OCI-LY7 (cell line): ENCODE measurements at regions not wholly inside any gene's neighbourhood (a gene's known extent, or its start where the extent isn't known, plus 50 kb on each side); places are given as distances from the start of the nearest gene placed in this dataset.

Experiments used
- BruUV-seq: library from RNA; stranded (reverse); fragments of 400-500 nt; replicated peaks from 2 replicates; lab custom pipeline; 2021; lab: Mats Ljungman, UMichigan
- CTCF ChIA-PET: fragments of 300-600 bp; sonication (Branson Sonifier 250); formaldehyde crosslinking; loops from one replicate; lab custom pipeline; 2022; ENCODE audit warnings: antibody characterized with exemption; ENCODE audit not compliant: unreplicated experiment; lab: Charles Lee
- POLR2A ChIA-PET: fragments of 300-600 bp; sonication (Branson Sonifier 250); formaldehyde crosslinking; loops from one replicate; lab custom pipeline; 2022; ENCODE audit warnings: antibody characterized with exemption; lab: Charles Lee
- DNase-seq: peaks from one replicate; pipeline ENCODE4 v3.0.0-alpha.2; 2015; ENCODE audit warnings: low spot score
- H2AFZ ChIP-seq: fragments of 200-600 bp; sonication (generic), shearing (Covaris generic); 2 replicates; pipeline ENCODE4 v1.6.1; 2014; ENCODE audit warnings: mild to moderate bottlenecking, antibody characterized with exemption, low read length, moderate library complexity
- H3K27ac ChIP-seq: fragments of 200-600 bp; sonication (generic); 2 replicates; pipeline ENCODE4 v1.5.1; 2014; ENCODE audit warnings: mixed run types, low read depth, mild to moderate bottlenecking, moderate library complexity, low read length, inconsistent platforms; ENCODE audit not compliant: poor library complexity, severe bottlenecking
- H3K36me3 ChIP-seq: fragments of 200-600 bp; sonication (generic); 2 replicates; pipeline ENCODE4 v1.6.1; 2014; ENCODE audit warnings: mild to moderate bottlenecking, antibody characterized with exemption, low read length, moderate library complexity, mixed read lengths; ENCODE audit not compliant: insufficient read depth
- H3K4me1 ChIP-seq: fragments of 200-600 bp; sonication (generic); 2 replicates; pipeline ENCODE4 v1.5.1; 2014; ENCODE audit warnings: mild to moderate bottlenecking, low read length; ENCODE audit not compliant: insufficient read depth, poor library complexity, severe bottlenecking
- H3K4me2 ChIP-seq: fragments of 200-600 bp; sonication (generic); 2 replicates; pipeline ENCODE4 v1.6.1; 2014; ENCODE audit warnings: mild to moderate bottlenecking, low read length
- H3K4me3 ChIP-seq: fragments of 200-600 bp; sonication (generic); 2 replicates; pipeline ENCODE4 v1.5.1; 2014; ENCODE audit warnings: mild to moderate bottlenecking, low read depth, low read length; ENCODE audit not compliant: poor library complexity, severe bottlenecking
- H3K79me2 ChIP-seq: fragments of 200-600 bp; sonication (generic); 2 replicates; pipeline ENCODE4 v1.6.1; 2016; ENCODE audit warnings: low read depth, mild to moderate bottlenecking, low read length, moderate library complexity, mixed read lengths; ENCODE audit not compliant: insufficient read depth
- H3K9me2 ChIP-seq: fragments of 200-600 bp; sonication (generic); 2 replicates; pipeline ENCODE4 v1.6.1; 2016; ENCODE audit warnings: mild to moderate bottlenecking, low read length, mixed read lengths; ENCODE audit not compliant: insufficient read depth
- H3K9me3 ChIP-seq: fragments of 200-600 bp; sonication (generic); 2 replicates; pipeline ENCODE4 v1.6.1; 2014; ENCODE audit warnings: mild to moderate bottlenecking, mixed run types, low read length, mixed read lengths
- H4K20me1 ChIP-seq: fragments of 200-600 bp; sonication (generic); 2 replicates; pipeline ENCODE4 v1.6.1; 2014; ENCODE audit warnings: mild to moderate bottlenecking, antibody characterized with exemption, low read length, moderate library complexity, mixed read lengths; ENCODE audit not compliant: insufficient read depth
- EZH2phosphoT487 ChIP-seq: fragments of 200-600 bp; sonication (generic); IDR thresholded peaks from 2 replicates; pipeline ENCODE4 v1.6.1; 2018; ENCODE audit warnings: low read depth, borderline replicate concordance, mild to moderate bottlenecking, mixed run types, antibody characterized with exemption, low read length, moderate library complexity, mixed read lengths
- intact Hi-C: fragments of 100-400 bp; cut with micrococcal nuclease; formaldehyde crosslinking; loops from one replicate; pipeline ENCODE4 v1.10.0; 2022; ENCODE audit not compliant: unreplicated experiment
- TF ChIP-seq, protein P1 (sequence below): fragments of 200-600 bp; sonication (generic); conservative IDR thresholded peaks from 2 replicates; pipeline ENCODE4 v1.5.1; 2014; ENCODE audit warnings: mild to moderate bottlenecking, antibody characterized with exemption, low read length, moderate library complexity, mixed read lengths

DNA sequence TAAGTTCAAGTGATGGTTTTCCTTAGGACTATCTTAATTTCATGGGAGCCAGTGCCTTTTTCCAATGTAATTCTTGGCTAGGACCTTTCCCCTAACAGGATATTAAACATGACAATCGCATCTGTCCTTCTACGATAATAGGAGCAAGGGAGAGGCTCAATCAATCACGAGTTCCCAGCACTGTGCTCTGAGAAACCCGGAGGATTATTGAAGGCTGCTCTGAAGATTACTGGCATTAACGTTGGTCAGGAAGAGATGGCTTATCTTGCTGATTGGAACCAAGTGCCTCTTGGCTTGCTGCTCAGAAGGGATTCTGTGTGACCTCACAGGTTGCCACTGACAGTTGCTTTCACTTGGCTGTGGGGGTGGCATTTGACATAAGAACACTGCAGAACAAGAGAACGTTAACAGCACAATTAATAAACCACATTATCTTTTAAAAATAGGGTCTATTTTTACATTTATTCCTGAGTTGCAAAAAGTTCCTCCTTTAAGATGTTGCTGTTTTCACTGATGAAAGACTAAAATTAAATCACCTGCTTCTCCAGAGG is 252.1 kb upstream of the TAC1 start:
- Histone ChIP-seq H3K9me3 (no peaks in the 10 kb centered on the region), H3K36me3 (no peaks in the 10 kb centered on the region), H3K4me2 (no peak overlapping the region), H2AFZ (no peak overlapping the region), H3K4me3 (no peak overlapping the region), H3K27ac (no peak overlapping the region), H3K79me2 (no peaks in the 10 kb centered on the region), H3K4me1 (no peaks in the 10 kb centered on the region), H3K9me2 (no peaks in the 10 kb centered on the region), H4K20me1 (no peaks in the 10 kb centered on the region)
- POLR2A ChIA-PET, result no interaction called here
- no peak for TF ChIP-seq EZH2phosphoT487
- TF ChIP-seq, protein P1, sequence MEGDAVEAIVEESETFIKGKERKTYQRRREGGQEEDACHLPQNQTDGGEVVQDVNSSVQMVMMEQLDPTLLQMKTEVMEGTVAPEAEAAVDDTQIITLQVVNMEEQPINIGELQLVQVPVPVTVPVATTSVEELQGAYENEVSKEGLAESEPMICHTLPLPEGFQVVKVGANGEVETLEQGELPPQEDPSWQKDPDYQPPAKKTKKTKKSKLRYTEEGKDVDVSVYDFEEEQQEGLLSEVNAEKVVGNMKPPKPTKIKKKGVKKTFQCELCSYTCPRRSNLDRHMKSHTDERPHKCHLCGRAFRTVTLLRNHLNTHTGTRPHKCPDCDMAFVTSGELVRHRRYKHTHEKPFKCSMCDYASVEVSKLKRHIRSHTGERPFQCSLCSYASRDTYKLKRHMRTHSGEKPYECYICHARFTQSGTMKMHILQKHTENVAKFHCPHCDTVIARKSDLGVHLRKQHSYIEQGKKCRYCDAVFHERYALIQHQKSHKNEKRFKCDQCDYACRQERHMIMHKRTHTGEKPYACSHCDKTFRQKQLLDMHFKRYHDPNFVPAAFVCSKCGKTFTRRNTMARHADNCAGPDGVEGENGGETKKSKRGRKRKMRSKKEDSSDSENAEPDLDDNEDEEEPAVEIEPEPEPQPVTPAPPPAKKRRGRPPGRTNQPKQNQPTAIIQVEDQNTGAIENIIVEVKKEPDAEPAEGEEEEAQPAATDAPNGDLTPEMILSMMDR, result no peak
- no peak for DNase-seq
- BruUV-seq, result no TSS peak
- intact Hi-C loops, result no loop called here
- CTCF ChIA-PET, result no interaction called here

DNA sequence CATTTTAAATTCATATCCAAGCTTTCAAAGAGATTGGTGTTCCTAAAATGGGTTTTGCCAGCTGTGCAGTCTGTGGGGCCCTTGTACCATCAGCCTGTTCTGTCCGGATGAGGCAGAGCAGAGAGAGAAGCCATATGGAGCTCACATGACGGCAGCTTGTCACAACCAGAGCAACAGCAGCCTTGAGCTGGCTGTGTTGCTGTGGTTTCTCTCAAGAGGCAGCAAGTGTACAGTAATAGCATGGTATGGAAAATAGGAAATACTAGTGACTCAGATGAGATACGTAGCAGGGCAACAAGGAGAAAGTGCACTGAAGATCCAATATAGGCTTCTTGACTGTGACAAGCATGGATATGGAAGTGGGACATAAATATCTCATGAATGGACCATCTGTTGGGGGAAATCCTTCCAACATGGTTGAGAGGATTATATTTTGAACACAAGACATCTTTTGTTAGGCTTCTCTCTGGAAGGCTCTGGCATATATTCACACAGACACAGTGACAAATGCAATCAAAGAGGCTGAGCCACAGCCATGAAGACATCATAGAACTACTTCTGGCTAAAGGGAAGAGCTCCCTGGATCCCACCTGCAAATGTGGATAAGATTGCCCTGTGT is 251.0 kb upstream of the TAC1 start:
- H2AFZ ChIP-seq, result no peak overlapping the region
- no peaks in the 10 kb centered on the region for H3K9me2 ChIP-seq
- no TSS peak for BruUV-seq
- H3K79me2 ChIP-seq, result no peaks in the 10 kb centered on the region
- H3K9me3 ChIP-seq, result no peaks in the 10 kb centered on the region
- H3K4me3 ChIP-seq, result no peak overlapping the region
- ChIA-PET POLR2A (no interaction called here), CTCF (no interaction called here)
- TF ChIP-seq, protein P1, result no peak
- no peak for TF ChIP-seq EZH2phosphoT487
- H3K27ac ChIP-seq, result no peak overlapping the region
- intact Hi-C loops, result no loop called here
- no peaks in the 10 kb centered on the region for H4K20me1 ChIP-seq
- no peak overlapping the region for H3K4me2 ChIP-seq
- H3K36me3 ChIP-seq, result no peaks in the 10 kb centered on the region
- DNase-seq, result no peak
- no peaks in the 10 kb centered on the region for H3K4me1 ChIP-seq

DNA sequence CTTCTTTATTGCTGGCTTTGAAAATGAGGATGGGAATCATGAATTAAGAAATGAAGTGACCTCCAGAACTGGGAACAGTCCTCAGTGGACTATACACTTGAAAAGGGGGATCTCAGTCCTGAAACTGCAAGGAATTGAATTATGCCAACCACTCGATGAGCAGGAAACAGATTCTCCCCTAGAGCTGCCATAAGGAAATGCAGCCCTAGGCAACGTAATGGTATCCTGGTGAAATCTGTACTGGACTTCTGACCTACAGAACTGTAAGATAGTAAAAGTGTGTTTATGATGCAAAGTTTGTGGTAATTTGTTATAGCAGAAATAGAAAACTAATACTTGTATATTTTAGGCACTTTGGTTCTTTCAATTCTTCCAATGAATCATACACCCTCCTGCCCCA is 236.4 kb upstream of the TAC1 start:
- intact Hi-C loops, result loop anchor here (5.0 to 10.0 kb wide), 2 partner anchors 391 to 517 kb away; no protein-coding TSS in a partner anchor

More for the DNA sequence above, 236.4 kb upstream of the TAC1 start:
- BruUV-seq, result no TSS peak
- Histone ChIP-seq H4K20me1 (no peaks in the 10 kb centered on the region), H3K4me2 (no peak overlapping the region), H3K27ac (no peak overlapping the region), H3K36me3 (no peaks in the 10 kb centered on the region), H3K9me2 (no peaks in the 10 kb centered on the region), H2AFZ (no peak overlapping the region), H3K9me3 (no peaks in the 10 kb centered on the region), H3K4me3 (no peak overlapping the region), H3K4me1 (no peaks in the 10 kb centered on the region), H3K79me2 (no peaks in the 10 kb centered on the region)
- TF ChIP-seq, protein P1, result no peak
- TF ChIP-seq EZH2phosphoT487, result no peak
- no peak for DNase-seq
- ChIA-PET POLR2A (no interaction called here), CTCF (no interaction called here)
